Aorta (tissue), 5 donors: ENCODE measurements at regions not wholly inside any gene's neighbourhood (a gene's known extent, or its start where the extent isn't known, plus 50 kb on each side); places are given as distances from the start of the nearest gene placed in this dataset.

Source experiments
- ATAC-seq: fragments of 200-7000 bp; cut with Tn5 transposase; one replicate; pipeline ENCODE4 v1.9.1; 2022; ENCODE audit warnings: moderate library complexity; ENCODE audit not compliant: low FRiP score
- DNase-seq, 2 donors: peaks; one replicate each; pipeline ENCODE4 v3.0.0-alpha.2; 2020
- H3K27ac ChIP-seq, 2 donors: one replicate each; pipeline ENCODE4 v1.5.1; 2013; ENCODE audit warnings: low read length in 2 of 2, mild to moderate bottlenecking in 2 of 2, moderate library complexity in 2 of 2, control low read depth in 1 of 2, inconsistent platforms in 1 of 2, low read depth in 1 of 2
- H3K27me3 ChIP-seq, 2 donors: one replicate each; pipeline ENCODE4 v1.6.1; 2013; ENCODE audit warnings: control low read depth in 1 of 2, low read length in 1 of 2, mild to moderate bottlenecking in 1 of 2, moderate library complexity in 1 of 2; ENCODE audit not compliant: insufficient read depth in 2 of 2, control insufficient read depth in 1 of 2
- H3K36me3 ChIP-seq, 2 donors: one replicate each; pipeline ENCODE4 v1.6.1; 2013; ENCODE audit warnings: control low read depth in 1 of 2, low read length in 1 of 2, mild to moderate bottlenecking in 1 of 2; ENCODE audit not compliant: insufficient read depth in 2 of 2, control insufficient read depth in 1 of 2
- H3K4me1 ChIP-seq, 2 donors: one replicate each; pipeline ENCODE4 v1.6.1; 2013; ENCODE audit warnings: low read length in 2 of 2, control low read depth in 1 of 2, mild to moderate bottlenecking in 1 of 2, moderate library complexity in 1 of 2; ENCODE audit not compliant: insufficient read depth in 2 of 2, control insufficient read depth in 1 of 2
- H3K4me3 ChIP-seq, 2 donors: one replicate each; pipeline ENCODE4 v1.5.1; 2013; ENCODE audit warnings: low read length in 2 of 2, control low read depth in 1 of 2, mild to moderate bottlenecking in 1 of 2
- H3K9me3 ChIP-seq: one replicate; pipeline ENCODE4 v1.6.1; 2013; ENCODE audit warnings: mild to moderate bottlenecking, low read length; ENCODE audit not compliant: control insufficient read depth
- WGBS, 2 donors: extraction: QIAGEN DNeasy Blood & Tissue Kit; methylation state at CpG; one replicate each; pipeline ENCODE4 v1.1.7; 2013; 5-methylcytosine and 5-hydroxymethylcytosine counted together
- intact Hi-C, 2 donors: fragments of 100-400 bp; cut with DNase I; formaldehyde crosslinking; loops; one replicate each; pipeline versions ENCODE4 v1.14.2 to v1.15.0; 2022
- donor health status: healthy with polysubstance abuse.
- donor health status: Bipolar disorder and iron deficiency.
- donor health status: DM: no; HTN: no; CAD: no.
- donor health status: DM: no; HTN: no; CAD: no.
- donor health status: DM: yes; HTN: yes; CAD: no.

GRCh38 chr5:129378961-129379360 is 81.1 kb upstream of the ADAMTS19 start:
- H3K27ac ChIP-seq, result no peak overlapping the region
- no peak for DNase-seq
- ATAC-seq, result no peak
- H3K4me3 ChIP-seq, result no peak overlapping the region
- H3K36me3 ChIP-seq, result no peaks in the 10 kb centered on the region
- H3K9me3 ChIP-seq, result no peaks in the 10 kb centered on the region
- intact Hi-C loops, result no loop called here
- no peaks in the 10 kb centered on the region for H3K27me3 ChIP-seq
- H3K4me1 ChIP-seq, result no peaks in the 10 kb centered on the region
- WGBS, 2 donors, result 93 to 98% methylated on average over 2 of the region's 2 CpGs

- Histone ChIP-seq H3K27me3 (no peaks in the 10 kb centered on the region), H3K27ac (no peak overlapping the region), H3K36me3 (no peaks in the 10 kb centered on the region), H3K4me1 (no peaks in the 10 kb centered on the region), H3K9me3 (no peaks in the 10 kb centered on the region), H3K4me3 (no peak overlapping the region)
- WGBS, 2 donors, result 53 to 57% methylated on average over 4 of the region's 4 CpGs
- intact Hi-C loops, result no loop called here
- DNase-seq, result no peak
- ATAC-seq, result no peak
These were observed 80.7 kb upstream of the ADAMTS19 start for GRCh38 chr5:129379406-129379805.

DNA sequence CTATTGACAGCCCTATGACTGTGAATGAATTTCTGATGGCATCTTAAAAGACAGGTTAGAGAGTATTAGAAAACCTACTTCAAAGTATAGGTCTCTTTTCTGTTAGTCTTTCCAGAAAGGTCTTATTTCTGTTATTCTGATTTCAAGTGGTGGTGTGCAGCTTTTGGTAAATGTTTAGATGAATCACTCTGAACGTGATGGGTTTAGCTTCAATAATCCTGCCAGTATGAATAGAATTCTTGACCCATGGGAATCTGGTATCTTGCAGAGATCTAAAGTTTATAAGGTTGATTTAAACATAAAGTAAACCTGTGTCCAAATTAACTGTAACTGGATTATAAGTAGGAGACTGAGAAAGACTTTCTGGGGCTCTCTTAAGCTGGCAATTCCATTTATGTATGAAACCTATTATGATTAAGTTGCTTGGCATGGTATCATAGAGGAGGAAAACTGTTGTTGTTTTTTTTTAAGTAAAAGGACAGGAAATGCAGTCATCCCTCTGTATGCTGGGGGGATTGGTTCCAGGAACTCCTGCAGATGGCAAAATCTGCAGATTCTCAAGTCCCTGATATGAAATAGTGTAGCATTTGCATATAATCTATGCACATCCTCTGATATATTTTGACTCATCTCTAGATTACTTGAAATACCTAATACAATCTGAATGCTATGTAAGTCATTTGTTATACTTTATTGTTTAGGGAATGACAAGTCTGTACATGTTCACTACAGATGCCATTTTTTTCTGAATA is 77.0 kb upstream of the ADAMTS19 start:
- Histone ChIP-seq H3K4me3 (no peak overlapping the region), H3K27ac (no peak overlapping the region), H3K9me3 (no peaks in the 10 kb centered on the region), H3K4me1 (no peaks in the 10 kb centered on the region), H3K36me3 (no peaks in the 10 kb centered on the region), H3K27me3 (no peaks in the 10 kb centered on the region)
- intact Hi-C loops, result no loop called here
- 50 to 51% methylated on average over 1 of the region's 1 CpG for WGBS, 2 donors
- no peak for DNase-seq
- no peak for ATAC-seq

DNA sequence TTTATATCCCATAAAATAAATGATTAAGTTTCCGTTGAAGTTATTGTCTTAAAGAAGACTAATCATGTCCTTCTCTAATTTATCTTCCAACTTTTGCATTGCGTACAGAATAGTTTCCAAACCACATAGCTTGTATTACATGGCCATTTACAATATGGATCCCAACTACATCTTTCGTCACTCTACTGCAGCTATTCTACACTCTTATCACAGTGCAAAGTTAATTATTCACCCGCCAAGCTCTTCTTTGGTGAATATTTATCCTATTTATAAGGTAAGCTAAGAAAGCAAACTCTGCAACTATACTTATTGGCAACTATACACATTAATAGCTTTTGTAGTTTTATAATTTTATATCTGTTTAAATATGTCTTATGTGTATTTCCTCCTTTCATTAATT is 75.9 kb upstream of the ADAMTS19 start:
- DNase-seq, result no peak
- no peak for ATAC-seq
- 71 to 82% methylated on average over 4 of the region's 4 CpGs for WGBS, 2 donors
- H3K27me3 ChIP-seq, result no peaks in the 10 kb centered on the region
- H3K36me3 ChIP-seq, result no peaks in the 10 kb centered on the region
- no peaks in the 10 kb centered on the region for H3K4me1 ChIP-seq
- no peak overlapping the region for H3K27ac ChIP-seq
- no peaks in the 10 kb centered on the region for H3K9me3 ChIP-seq
- no peak overlapping the region for H3K4me3 ChIP-seq
- intact Hi-C loops, result no loop called here

DNA sequence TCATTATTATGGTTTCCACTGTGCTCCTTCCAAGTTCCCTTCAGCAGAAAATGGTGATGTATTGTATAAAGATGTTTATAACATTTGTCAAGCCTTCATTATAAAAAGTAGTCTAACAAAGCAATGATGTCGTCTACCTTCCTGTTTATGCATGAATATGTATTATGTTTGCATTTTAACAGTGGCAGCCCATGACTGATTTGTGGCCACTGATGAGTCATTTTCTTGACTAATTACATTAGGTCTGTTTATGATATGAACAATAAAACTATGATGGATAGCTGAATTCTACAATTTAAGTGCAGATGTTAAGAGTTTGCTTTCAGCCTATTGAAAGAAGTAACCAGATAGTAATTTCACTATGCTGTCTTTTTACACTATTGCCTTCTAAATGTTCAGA is 75.4 kb upstream of the ADAMTS19 start:
- Histone ChIP-seq H3K4me3 (no peak overlapping the region), H3K9me3 (no peaks in the 10 kb centered on the region), H3K27me3 (no peaks in the 10 kb centered on the region), H3K4me1 (no peaks in the 10 kb centered on the region), H3K36me3 (no peaks in the 10 kb centered on the region), H3K27ac (no peak overlapping the region)
- DNase-seq, result no peak
- WGBS, 2 donors, result 49 to 69% methylated on average over 1 of the region's 1 CpG
- intact Hi-C loops, result no loop called here
- no peak for ATAC-seq

DNA sequence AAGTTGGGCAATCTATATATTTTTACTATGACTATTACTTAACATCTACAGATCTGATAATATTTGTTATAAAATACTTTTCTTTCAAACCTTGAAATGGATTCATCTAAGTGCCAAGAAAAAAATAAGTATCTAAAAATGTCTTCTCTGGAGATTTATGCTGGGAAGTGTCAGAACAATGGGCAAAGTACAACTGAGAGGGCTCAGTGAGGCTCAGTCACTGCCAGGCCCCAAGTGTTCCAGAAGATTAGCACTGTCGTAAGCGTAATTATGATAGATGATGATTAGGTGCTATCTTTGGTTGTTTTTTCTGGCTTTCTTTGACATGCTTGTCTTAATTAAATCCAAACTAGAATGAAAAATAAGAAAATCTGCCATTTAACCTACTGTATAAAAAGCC is 72.2 kb upstream of the ADAMTS19 start:
- no peaks in the 10 kb centered on the region for H3K4me1 ChIP-seq
- DNase-seq (no peak), ATAC-seq (no peak)
- no peak overlapping the region for H3K27ac ChIP-seq
- intact Hi-C loops, result no loop called here
- H3K4me3 ChIP-seq, result no peak overlapping the region
- H3K27me3 ChIP-seq, result no peaks in the 10 kb centered on the region
- H3K36me3 ChIP-seq, result no peaks in the 10 kb centered on the region
- 27 to 31% methylated on average over 2 of the region's 2 CpGs for WGBS, 2 donors
- no peaks in the 10 kb centered on the region for H3K9me3 ChIP-seq

- Histone ChIP-seq H3K27me3 (no peaks in the 10 kb centered on the region), H3K4me3 (no peak overlapping the region), H3K9me3 (no peaks in the 10 kb centered on the region), H3K27ac (no peak overlapping the region), H3K4me1 (no peaks in the 10 kb centered on the region), H3K36me3 (no peaks in the 10 kb centered on the region)
- intact Hi-C loops, result no loop called here
- WGBS, 2 donors, result 48 to 53% methylated on average over 6 of the region's 6 CpGs
- no peak for ATAC-seq
- DNase-seq, result no peak
These were observed 67.4 kb upstream of the ADAMTS19 start for GRCh38 chr5:129392681-129393080.

GRCh38 chr5:129395247-129395646 is 64.9 kb upstream of the ADAMTS19 start:
- Histone ChIP-seq H3K36me3 (no peaks in the 10 kb centered on the region), H3K4me3 (no peak overlapping the region), H3K9me3 (no peaks in the 10 kb centered on the region), H3K27ac (no peak overlapping the region), H3K4me1 (no peaks in the 10 kb centered on the region), H3K27me3 (no peaks in the 10 kb centered on the region)
- intact Hi-C loops, result no loop called here
- ATAC-seq (no peak), DNase-seq (no peak)
- WGBS, 2 donors, result 96 to 97% methylated on average over 5 of the region's 5 CpGs

DNA sequence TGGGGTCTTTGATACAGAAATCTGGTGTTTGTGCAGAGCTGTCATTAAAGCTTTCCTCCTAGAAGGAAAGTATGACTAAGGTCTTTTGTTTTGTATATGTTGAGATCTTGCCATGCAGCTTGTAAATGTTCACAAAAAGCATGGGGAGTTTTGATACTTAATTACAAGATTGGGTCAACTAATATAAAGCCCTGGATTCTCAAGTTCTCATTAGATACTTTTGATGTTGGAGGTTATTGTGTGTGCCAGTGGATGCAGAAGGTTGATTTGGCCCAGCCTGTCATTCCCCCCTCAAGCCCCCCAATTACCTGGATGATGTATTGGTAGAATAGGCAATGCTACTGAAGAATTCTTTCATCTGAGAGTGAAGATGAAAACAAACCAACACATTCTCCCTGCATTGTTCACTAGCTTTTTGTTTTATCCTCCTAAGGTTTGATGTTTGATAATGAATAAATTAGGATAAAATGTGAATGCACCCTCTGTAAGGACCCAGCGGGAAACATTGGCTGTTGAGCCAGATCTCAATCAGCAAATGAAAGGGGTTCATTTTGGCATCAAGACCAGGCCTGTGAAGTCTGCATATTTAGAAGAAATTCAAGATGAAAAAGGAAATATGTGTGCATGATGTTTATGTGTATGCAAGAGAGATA is 61.9 kb upstream of the ADAMTS19 start:
- H3K9me3 ChIP-seq, result no peaks in the 10 kb centered on the region
- H3K4me1 ChIP-seq, result no peaks in the 10 kb centered on the region
- no peak for ATAC-seq
- no peaks in the 10 kb centered on the region for H3K27me3 ChIP-seq
- DNase-seq, result no peak
- 91 to 98% methylated on average over 1 of the region's 1 CpG for WGBS, 2 donors
- intact Hi-C loops, result no loop called here
- H3K36me3 ChIP-seq, result no peaks in the 10 kb centered on the region
- H3K27ac ChIP-seq, result no peak overlapping the region
- H3K4me3 ChIP-seq, result no peak overlapping the region
